GM06990 (cell line): ENCODE measurements at regions not wholly inside any gene's neighbourhood (a gene's known extent, or its start where the extent isn't known, plus 50 kb on each side); places are given as distances from the start of the nearest gene placed in this dataset.

Experiments used
- DNase-seq: peaks from one replicate; pipeline ENCODE4 v3.0.0-alpha.2; 2011; ENCODE audit not compliant: insufficient read length; ENCODE audit errors: extremely low read depth
- H3K27me3 ChIP-seq: replicated peaks from 2 replicates; pipeline ENCODE4 v1.6.0; 2011; ENCODE audit warnings: low read length; ENCODE audit not compliant: control insufficient read depth, insufficient read depth
- H3K36me3 ChIP-seq: 2 replicates; pipeline ENCODE4 v1.5.1; 2011; ENCODE audit warnings: low read length; ENCODE audit not compliant: control insufficient read depth, insufficient read depth
- H3K4me3 ChIP-seq: replicated peaks from 2 replicates; pipeline ENCODE4 v1.5.1; 2011; ENCODE audit warnings: low read depth, mild to moderate bottlenecking, control low read depth, low read length
- CTCF ChIP-seq: IDR thresholded peaks from 2 replicates; pipeline ENCODE4 v1.5.1; 2011; ENCODE audit warnings: low read length, control low read depth, mild to moderate bottlenecking, inconsistent platforms; ENCODE audit not compliant: insufficient read depth, poor library complexity, severe bottlenecking

DNA sequence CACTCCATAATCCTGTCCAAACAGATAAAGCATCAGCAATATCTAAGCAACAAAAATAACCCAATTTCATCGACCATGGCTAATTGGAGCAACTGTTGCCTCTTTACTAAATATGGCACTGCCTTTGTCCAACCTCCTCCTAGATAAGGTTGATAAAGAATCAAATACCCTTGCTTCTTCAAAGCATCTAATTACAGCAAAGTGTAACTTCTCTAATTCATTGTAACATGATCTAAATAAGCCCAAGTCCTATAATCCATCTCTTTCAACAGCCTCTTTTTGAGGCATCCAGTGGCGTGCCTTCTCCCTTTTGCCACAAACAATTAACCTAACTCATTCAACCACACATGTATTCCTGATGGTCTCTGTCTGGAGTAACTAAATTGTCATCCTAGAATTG is 81.7 kb upstream of the KLHL1 start:
- no peak for TF ChIP-seq CTCF
- H3K27me3 ChIP-seq: no peaks in the 10 kb centered on the region
- H3K4me3 ChIP-seq: no peak overlapping the region
- H3K36me3 ChIP-seq: no peaks in the 10 kb centered on the region
- DNase-seq: no peak

DNA sequence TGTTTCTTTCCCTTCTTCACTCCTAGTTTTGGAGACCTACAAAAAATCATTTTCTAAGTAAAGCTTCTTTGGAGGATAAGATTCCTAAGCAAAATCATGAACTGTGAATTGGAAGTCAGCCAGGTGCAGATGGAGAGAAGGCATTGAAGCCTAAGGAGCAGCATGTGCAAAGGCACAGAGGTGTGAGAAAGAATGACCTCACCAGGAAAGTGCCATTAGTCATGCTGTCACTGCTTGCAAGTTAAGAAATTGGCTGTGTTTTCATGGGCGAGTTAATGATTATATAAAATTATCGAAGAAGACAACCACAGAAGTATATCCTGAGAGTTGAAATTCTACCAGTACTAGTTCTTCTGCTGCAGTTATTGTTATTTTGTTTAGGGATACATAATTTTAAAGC is 80.3 kb upstream of the KLHL1 start:
- Histone ChIP-seq H3K4me3 (no peak overlapping the region), H3K36me3 (no peaks in the 10 kb centered on the region), H3K27me3 (no peaks in the 10 kb centered on the region)
- no peak for TF ChIP-seq CTCF
- DNase-seq: no peak

- H3K36me3 ChIP-seq: no peaks in the 10 kb centered on the region
- H3K27me3 ChIP-seq: no peaks in the 10 kb centered on the region
- DNase-seq: no peak
- no peak overlapping the region for H3K4me3 ChIP-seq
- no peak for TF ChIP-seq CTCF
These were observed 74.8 kb upstream of the KLHL1 start for GRCh38 chr13:70183041-70183440.
